ENCODE measurements at regions not wholly inside any gene's neighbourhood (a gene's known extent, or its start where the extent isn't known, plus 50 kb on each side); places are given as distances from the start of the nearest gene placed in this dataset.
"Not testable (repeated sequence)": the region's sequence is repeated elsewhere in the genome, so short reads cannot be mapped to it uniquely, and the experiment has no call there.

DNA sequence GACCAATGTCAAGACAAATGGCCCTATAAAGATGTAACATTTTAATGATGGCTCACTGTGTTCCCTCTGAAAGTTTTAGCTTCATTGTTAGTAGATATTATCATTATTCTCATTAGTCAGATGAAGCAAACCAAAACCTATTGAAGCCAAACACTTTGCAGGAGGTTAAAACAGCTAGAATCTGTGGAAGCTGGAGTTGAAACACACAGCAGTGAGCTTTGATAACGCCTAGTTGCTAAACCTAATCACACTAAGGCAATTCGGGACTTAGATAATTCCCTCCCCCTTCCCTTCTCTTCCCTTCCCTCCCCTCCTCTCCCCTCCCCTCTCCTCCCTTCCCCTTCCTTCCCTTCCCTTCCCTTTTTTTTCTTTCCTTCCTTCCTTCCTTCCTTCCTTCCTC is 165.7 kb downstream of the TRIB2 start:
- DNase-seq, result no peak

DNA sequence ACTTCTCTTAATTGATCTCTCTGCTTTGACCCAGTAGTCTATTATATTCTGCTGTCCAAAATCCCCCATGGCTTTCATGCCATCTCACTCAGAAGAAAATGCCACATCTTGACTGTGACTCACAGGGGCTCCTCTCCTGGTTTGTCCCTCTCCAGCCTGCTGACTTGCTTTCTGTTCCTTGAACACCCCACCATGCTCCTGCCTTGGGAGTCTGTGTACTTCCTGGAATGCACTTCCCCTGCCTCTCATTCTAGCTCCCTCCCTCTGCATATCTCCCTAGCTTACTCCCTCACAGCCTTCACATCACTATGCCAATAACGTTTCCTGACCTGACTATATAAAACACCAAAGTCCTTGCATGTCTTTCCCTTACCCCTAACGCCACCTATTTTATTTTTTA is 167.2 kb downstream of the TRIB2 start:
- DNase-seq, result no peak

DNA sequence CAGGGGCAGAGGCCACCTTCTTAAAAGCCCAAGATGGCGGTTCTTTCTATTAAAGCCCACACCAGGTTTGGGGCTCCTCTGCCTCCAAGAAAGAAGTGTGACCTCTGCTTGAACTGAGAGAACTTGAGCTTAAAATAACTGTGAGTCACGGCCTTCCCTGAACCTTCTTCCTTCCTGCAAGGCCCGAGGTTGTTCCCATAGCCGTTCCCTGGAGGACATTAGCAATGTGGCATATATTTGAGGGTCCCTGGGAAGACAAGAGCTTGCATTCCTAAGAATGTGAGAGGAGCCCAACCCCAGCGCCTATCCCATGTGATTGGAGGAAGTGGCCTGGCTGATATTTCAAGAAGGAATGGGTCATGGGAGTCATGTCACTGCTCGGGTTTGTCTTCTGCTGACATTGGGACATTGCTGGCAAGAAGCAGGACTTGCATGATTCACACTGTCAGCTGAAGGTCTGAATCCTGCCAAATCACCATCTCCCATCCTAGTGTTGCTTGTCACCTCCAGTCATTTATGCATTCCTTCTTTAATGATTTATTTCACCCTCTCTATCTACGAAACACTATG is 168.1 kb downstream of the TRIB2 start:
- DNase-seq, result no peak

DNA sequence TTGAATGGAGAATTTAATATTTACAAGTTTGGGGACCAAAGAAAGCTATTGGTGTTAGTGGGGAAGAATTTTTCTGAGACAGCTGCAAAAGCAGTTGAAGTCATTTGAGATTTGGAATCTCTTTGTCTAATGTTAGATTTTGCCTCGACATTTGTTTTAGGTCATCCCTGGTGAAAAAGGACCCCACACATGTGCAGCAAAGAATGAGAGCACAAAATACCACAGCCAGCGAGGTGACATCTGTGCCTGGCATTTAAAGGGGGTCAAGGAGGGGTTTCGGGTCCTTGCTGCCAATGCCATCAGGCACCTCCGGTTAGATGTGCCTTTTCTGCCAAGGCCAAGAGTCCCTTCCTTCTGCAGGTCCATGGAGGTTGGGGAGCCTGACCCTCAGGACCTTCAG is 173.3 kb downstream of the TRIB2 start:
- DNase-seq, result no peak

DNA sequence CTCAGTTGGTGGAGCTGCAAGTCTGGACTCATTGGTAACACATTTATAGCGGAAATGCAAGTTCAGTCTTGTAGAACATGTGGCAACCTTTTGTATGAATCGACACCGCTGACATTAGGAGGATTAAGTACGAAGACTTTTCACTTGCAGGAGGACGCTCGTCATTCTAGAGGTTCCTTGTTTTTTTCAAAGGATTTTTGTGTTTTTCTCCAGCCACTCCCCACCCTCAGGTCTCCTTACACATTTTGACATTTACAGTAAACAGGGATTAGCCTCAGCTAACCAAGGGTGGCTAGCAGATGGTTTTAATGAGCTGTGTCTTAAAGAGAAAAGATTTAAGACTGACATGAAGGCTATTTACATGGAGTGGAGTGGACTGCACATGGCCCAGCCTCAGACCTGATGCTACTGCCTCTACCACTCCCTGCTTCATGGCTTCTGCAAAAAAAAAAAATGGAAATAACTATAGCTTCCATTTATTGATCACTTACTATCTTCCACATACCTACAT is 173.8 kb downstream of the TRIB2 start:
- DNase-seq, result no peak

DNA sequence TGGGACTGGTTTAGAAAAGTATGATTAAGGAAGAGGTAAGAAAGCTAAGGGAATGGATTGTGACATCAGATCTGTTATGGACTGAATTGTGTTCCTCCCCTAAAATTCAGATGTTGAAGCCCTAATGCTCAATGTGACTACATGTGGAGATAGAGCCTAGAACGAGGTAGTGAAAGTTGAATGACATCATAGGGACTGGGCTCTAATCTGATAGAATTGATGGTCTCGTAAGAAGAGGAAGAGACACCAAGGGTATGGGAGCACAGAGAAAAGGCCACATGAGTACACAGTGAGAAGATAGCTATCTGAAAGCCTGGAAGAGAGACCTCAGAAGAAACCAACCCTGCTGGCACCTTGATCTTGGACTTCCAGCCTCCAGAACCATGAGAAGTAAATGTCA is 178.3 kb downstream of the TRIB2 start:
- DNase-seq, result no peak

DNA sequence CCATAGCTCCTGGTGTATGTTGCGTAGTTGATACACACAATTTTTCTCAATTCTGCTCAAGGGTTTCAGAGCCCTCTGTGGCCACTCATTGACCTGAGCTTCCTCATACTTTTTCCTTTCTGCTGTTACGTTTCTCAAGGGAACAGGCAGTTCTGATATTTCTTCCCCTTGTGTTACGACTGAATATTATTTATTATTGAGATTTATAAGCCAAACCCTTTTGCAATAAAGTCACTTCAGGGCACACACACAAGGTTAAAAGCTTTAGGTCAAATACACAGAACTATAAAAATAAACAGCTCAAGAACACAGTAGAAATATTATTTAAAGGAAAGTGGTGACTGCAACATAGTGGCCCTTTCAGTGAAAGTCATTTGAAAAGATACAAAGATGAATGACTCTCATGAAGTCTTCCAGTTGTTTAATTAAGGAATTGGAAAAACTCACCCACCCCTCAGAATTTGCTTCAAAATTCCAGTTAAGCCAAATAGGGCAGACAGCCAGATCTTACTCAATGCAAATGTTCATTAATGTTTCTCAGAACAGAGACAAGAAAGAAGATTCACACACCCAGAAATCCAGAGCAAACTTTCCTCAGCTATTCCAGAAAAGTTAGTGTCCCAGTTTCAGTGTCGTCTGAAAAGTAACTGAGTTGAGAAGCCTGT is 179.7 kb downstream of the TRIB2 start:
- DNase-seq, result no peak

DNA sequence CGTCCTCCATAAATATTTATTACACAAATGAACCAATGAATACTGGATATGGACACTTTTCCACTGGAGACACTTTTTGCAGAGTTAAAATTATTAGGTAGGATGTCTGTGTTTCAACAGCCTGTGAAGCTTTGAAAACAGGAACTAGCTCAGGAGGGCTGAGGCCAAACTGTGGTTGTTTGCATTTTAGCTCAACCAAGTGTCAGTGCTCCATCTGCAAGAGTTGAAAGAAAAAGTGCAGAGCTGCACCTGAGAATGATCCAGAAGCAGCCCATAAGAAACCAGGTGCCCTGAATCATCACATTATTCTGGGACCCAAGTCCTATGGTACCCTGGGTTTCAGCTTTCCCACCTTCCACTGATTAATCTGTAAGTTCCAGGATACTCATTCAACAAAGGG is 180.4 kb downstream of the TRIB2 start:
- no peak for DNase-seq

DNA sequence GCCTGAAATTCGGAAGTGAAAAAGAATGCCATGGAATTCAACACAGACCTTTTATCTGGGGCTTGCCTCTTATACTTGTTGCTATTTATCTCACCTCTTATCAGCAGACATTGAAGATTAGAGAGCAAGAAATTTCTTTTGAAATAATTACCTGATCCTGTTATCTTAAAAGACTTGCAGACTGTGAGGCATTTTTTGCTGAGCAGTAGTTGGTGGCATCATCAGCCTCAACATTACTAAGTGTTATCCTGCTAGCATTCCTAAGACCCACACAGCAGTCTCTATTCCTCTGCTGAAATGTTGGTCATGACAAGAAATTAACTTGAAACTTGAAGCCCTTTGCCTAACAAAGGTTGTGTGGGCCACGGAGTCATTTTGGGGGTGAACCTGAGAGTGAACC is 186.5 kb downstream of the TRIB2 start:
- no peak for DNase-seq

DNA sequence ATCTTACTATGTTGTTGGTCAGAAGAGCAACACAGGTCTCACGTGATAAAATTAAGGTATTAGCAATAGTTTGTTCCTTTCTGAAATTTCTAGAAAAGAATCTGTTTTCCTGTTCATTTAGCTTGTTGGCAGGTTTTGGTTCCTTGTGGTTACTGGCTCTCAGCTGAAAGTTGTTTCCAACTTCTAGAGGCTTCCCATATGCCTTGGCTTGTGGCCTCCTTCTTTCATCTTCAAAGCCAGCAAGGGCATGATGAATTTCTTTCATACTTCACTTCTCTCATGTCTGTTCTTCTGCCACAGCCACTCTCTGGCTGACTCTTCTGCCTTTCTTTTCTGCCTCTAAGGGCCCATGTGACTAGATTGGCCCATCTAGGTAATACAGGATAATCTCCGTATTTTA is 193.7 kb downstream of the TRIB2 start:
- DNase-seq, result no peak

DNA sequence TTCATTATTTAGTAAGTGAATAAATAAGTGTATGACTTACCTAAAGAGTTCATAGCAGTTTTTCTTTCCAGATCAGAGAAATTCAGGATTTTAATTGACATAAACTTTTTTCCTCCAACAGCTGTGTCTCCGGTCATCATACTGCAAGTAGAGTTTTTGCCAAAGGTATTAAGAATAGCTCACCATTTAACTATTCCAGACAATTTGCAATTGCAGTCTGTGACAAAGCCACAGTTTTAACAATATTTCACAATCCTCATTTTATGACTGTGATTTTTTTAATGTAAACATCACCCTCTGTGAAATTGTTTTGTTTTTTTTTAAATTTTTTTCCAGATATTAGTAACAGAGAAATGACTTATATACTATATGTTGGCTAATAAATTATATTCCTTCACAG is 199.1 kb downstream of the TRIB2 start:
- no peak for DNase-seq

DNA sequence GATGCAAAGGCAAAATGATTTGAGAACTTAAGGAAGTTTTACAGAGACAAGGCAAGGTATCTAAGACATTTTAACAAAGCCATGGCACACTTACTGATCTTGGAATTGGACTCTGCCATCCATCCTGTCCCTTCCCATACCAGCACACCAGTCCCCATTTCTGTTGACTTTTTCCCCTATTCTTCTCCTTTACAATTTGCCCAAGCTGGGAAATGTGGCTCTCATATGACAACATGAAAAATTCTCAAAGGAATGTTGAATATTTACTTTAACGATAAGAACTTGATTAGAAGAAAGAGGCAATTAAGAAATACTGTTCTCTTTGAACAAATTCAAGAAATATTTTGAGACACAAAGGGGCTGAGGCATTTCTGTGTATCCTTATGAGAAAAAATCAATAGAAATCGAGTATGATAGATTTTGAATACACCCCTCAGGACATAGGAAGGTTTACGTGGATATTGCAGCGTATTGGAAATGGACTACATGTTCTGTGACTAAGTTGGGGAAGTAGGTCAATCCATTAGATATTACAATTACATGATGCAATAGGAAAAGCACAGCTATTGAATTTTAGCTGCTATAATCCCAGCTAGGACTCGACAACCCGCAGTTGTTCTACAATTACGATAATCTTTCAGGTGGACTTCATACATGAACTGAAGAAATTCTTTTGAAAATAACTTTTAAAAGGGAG is 201.6 kb downstream of the TRIB2 start:
- DNase-seq, result no peak

DNA sequence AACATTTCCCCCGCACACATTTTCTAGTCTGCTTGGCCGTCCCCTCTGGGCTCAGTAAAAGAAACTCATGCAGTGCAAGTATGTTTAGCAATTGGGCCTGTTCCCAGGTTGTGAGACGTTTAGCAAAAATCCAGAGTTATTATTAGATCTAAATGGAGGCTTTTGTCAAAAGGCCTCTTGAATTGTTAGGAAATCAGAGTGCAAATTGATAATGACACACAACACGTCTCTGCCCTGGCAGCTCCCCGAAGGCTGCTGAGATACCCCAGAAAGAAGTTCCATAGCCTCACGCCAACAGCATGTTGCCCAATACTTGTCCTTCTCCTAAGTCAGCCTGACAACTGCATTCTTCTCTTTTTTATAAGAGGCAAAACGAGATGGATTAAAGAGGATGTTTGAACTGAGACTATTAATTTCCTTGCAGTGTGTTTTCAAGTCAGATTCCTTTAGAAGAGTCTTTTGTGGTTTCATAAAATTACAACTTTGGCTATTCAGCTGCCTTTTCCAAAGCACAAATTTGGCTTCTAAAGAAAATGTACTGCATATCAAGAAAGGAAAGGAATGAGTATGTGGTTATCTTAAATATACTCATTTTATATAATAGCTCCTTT is 202.2 kb downstream of the TRIB2 start:
- no peak for DNase-seq

DNA sequence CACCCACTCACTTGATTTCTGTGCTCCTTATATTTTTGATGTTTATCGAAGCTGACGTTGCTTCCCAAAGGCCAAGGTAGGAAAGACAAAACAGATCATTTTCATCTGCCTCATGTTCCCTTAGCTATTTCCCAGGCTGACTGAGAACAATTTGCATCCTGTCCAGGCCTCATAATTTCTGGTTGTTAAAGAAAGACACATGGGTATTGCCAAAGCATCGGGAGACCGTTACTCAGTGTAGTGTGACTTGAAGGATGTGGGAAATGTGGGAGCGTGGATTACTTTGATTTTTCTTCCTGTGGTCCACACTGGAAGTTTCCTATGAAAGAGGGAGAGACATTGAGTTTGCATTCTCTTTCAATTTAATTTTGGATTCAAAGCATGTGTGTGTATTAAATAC is 204.6 kb downstream of the TRIB2 start:
- DNase-seq, result no peak

DNA sequence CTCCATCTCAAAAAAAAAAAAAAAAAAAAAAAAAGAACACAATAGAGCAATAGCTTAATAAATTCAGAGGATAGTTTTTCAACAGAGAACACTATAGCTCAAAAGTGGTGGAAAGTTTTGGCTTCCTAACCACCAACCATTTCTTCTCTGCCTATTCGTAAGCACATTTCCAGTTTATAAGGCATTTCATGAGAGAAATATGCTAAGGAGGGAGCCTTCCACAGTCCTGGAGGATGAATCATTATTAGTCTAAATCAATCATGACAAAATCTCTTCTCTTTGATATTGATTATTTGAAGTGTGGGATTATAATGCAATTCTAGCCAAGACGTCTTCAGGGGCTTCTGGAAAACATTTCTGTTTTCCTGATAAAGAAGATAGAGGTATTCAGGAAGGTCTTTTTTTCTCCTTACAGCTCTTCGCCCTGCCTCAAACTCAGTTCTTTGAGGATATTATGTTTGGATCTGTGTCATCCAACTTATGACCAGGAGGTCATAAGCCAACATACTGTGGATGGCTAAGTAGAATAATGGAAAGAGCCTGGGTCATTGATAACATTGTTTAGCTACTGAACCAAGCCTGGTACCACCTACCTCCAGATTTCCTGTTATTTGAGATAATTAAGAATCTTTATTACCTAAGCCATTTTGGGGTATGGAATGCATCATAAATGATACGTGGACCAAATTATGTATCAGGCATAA is 207.3 kb downstream of the TRIB2 start:
- no peak for DNase-seq

DNA sequence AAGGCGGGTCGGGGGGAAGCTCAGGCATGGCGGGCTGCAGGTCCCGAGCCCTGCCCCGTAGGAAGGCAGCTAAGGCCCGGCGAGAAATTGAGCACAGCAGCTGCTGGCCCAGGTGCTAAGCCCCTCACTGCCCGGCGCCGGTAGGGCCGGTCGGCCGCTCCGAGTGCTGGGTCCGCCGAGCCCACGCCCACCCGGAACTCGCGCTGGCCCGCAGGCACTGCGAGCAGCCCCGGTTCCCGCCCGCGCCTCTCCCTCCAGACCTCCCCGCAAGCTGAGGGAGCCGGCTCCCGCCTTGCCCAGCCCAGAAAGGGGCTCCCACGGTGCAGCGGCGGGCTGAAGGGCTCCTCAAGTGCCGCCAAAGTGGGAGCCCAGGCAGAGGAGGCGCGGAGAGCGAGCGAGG is 209.9 kb downstream of the TRIB2 start:
- DNase-seq, result not testable (repeated sequence)

DNA sequence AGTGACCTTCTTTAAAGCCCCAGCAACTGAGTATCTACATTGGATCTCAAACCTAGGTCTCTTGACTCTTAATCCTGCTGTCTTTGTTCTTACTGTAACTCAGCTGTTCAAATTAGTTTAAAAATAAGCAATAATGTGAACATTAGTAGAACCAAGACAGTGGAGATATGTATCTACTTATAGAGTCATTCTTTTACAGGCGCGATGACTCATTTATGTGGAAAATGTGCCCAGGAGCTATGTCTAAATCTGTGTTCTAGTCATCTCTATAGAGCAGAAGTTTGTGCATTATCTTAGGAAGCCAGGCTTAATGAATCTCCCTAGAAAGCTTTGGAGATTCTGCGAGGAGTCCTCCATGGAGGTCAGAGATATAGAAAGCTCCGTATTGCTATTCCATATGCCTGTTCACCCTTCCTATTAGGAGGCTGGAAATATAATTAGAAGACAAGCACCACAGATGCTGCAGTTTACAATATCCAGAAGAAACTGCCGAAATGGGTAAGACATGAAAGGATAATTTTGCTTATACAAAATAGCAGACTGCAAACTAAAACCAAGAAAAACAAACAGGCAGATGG is 211.6 kb downstream of the TRIB2 start:
- DNase-seq, result no peak

DNA sequence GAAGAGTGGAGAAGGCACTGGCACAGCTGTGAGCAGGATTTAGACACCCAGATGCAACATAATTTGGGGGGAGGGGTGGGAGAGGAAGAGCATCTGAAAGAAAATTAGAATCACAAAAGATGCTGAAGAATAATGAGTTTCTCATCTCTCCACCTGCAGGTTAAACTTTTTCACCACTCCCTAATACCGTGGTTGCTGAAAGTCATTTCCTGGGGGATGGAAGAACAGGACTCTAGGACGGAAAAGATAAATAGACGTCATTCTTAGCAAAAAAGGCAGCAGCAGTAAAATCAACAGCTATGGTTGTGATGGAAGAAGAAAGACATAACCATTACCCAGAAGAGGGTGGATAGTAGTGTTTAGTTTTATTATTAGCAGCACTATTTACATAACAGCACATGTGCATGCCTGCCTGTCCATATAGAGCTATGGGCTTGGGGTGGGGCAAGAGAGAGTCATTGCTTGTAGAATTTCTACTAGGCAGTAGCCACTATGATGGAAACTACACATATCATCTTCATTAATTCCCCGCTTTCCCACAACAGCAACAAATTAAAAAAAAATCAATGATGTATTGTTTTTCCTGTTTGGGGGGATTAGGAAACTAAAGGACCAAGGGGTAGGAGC is 212.2 kb downstream of the TRIB2 start:
- DNase-seq, result no peak

DNA sequence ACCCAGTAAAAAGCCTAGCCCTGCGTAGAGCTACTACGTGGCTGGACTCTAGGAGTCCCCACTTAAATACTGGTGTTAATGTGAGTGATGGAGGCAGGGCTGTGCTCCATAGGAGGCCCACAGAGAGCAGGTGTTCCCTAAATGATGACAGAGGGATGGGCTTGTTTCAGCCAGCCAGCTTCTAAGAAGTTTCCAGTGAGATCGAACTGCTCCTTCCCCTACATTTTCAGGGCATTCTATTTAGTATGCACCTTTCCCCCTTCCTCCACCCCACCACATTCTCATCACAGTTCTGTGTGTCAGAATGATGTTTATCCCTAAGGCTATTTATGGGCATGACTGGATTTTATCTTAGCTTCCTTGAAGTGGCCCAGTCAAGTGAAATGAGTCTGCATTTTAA is 213.0 kb downstream of the TRIB2 start:
- no peak for DNase-seq

DNA sequence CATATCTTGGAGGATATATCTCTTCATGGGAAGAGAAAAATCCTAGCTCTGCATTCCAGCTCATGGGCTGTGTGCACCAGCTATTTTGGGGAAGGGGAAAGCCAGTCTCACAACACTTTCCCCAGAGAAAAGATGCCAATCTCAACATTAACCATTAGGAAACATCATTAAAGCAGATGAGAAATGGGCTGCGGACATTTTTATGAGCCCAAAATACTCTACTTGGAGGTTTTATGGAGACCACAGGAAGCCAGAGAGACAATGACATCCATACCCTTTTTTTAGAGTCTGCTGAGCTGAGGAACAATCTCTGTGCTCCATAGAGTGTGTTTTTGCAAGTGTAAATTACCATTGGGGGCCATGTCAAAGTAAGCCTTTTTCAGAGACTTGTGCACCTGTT is 213.7 kb downstream of the TRIB2 start:
- DNase-seq, result no peak

DNA sequence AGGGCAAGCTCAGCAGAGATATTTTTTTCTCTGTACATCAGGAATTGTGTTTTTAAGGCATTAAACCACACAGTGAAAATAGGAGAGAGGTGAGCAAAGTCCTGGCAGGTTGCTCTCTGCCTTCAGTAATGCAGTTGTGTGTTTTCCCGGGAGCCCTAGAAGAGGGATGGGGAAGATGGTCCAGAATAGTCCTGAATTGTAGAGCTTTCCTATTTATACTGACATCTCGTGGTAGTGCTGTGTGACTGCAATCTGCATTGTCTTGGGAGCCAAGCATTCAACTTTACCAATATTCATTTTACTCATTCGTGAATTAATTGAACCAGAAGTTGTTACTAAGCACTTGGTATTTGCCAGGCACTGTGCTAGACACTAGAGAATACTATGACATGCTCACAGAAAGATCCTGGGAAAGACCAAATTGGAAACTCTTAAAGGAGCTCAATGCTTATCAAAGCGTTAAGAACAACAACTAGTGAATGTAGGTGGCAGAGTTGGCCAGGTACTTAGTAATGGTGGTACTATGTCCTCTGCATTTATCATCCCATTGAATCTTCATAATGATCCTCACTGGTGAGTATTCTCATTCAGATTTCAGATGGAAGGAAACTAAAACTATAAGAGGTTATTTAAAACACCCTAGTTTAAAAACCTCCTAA is 214.6 kb downstream of the TRIB2 start:
- DNase-seq, result peak; percentile 69

DNA sequence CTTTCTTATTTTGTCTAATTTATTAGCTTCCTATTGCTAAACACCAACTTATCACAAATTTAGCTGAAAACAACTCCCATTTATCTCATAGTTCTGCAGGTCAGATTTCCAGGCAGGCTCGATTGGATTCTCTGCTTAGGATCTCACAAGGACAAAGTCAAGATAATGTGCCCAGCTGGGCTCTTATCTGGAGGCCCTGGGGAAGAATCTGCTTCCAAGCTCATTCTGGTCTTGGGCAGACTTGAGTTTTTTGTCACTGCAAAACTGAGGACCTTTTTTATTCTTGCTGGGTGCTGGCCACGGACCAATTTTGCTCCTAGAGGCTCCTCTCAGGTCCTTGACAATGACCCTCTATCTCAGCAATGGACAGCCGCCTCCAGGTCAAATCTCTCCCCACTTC is 215.5 kb downstream of the TRIB2 start:
- no peak for DNase-seq
